HCT116 (cell line): ENCODE measurements at regions not wholly inside any gene's neighbourhood (a gene's known extent, or its start where the extent isn't known, plus 50 kb on each side); places are given as distances from the start of the nearest gene placed in this dataset.

Source experiments
- ATAC-seq: fragments of 200-7000 bp; cut with Tn5 transposase; 2 replicates; pipeline ENCODE4 v1.9.1; 2020; ENCODE audit warnings: mild to moderate bottlenecking, moderate library complexity
- BruUV-seq: library from RNA; stranded (reverse); fragments of 400-500 nt; replicated peaks from 2 replicates; lab custom pipeline; 2021; lab: Mats Ljungman, UMichigan
- CTCF ChIA-PET: fragments of 300-600 bp; sonication (Branson Sonifier 250); formaldehyde crosslinking; loops from one replicate; lab custom pipeline; 2021; ENCODE audit warnings: antibody characterized with exemption; lab: Charles Lee
- POLR2A ChIA-PET: fragments of 300-600, 350-600 bp; sonication (Branson Sonifier 250); formaldehyde crosslinking; loops from one replicate; lab custom pipeline; 2021; ENCODE audit warnings: antibody characterized with exemption; lab: Charles Lee
- RAD21 ChIA-PET, 2 experiments: fragments of 300-600 bp; sonication (Branson Sonifier 250); formaldehyde crosslinking; loops; one replicate each; lab custom pipeline; 2023; ENCODE audit warnings: low total read pairs in 2 of 2; ENCODE audit not compliant: uncharacterized antibody in 2 of 2, unreplicated experiment in 2 of 2, low non-redundant PET in 1 of 2; lab: Charles Lee
- DNase-seq: peaks from one replicate; pipeline ENCODE4 v3.0.0-alpha.2; 2010; ENCODE audit warnings: low read depth, low spot score
- H2AFZ ChIP-seq: fragments of 200-600 bp; shearing (Covaris generic), sonication (generic); 2 replicates; pipeline ENCODE4 v1.6.1; 2017; ENCODE audit warnings: low read depth, mixed run types, mixed read lengths, antibody characterized with exemption, low read length; ENCODE audit not compliant: poor library complexity, severe bottlenecking
- H3K27ac ChIP-seq: 2 replicates; pipeline ENCODE4 v1.5.1; 2012; ENCODE audit warnings: low read depth, low read length
- H3K27me3 ChIP-seq: fragments of 200-600 bp; sonication (generic); 2 replicates; pipeline ENCODE4 v1.6.1; 2016; ENCODE audit warnings: mixed run types, low read length, mixed read lengths; ENCODE audit not compliant: insufficient read depth
- H3K36me3 ChIP-seq, 2 experiments: fragments of 200-500 bp in 1 of 2; fragments of 200-600 bp in 1 of 2; sonication (Bioruptor generic) in 1 of 2; sonication (generic) in 1 of 2; 2 replicates each; pipeline versions ENCODE4 v1.5.1 to v1.6.1; 2014 to 2016; ENCODE audit warnings: low read length in 2 of 2, inconsistent platforms in 1 of 2, mixed read lengths in 1 of 2, mixed run types in 1 of 2; ENCODE audit not compliant: insufficient read depth in 2 of 2, control insufficient read depth in 1 of 2
- H3K4me1 ChIP-seq, 2 experiments: fragments of 200-600 bp in 1 of 2; sonication (generic) in 1 of 2; 2 replicates each; pipeline versions ENCODE4 v1.5.1 to v1.6.1; 2012 to 2017; ENCODE audit warnings: low read length in 2 of 2, inconsistent platforms in 1 of 2, mild to moderate bottlenecking in 1 of 2, mixed read lengths in 1 of 2, mixed run types in 1 of 2, moderate library complexity in 1 of 2; ENCODE audit not compliant: insufficient read depth in 2 of 2, control insufficient read depth in 1 of 2
- H3K4me2 ChIP-seq: fragments of 200-600 bp; sonication (generic); 2 replicates; pipeline ENCODE4 v1.6.1; 2017; ENCODE audit warnings: mixed run types, low read length, mixed read lengths
- H3K4me3 ChIP-seq, 2 experiments: fragments of 200-600 bp in 1 of 2; sonication (generic) in 1 of 2; replicated peaks in 1 of 2; 2 replicates each; pipeline ENCODE4 v1.5.1; 2011 to 2016; ENCODE audit warnings: low read length in 2 of 2, control low read depth in 1 of 2, low read depth in 1 of 2, mild to moderate bottlenecking in 1 of 2, mixed read lengths in 1 of 2, mixed run types in 1 of 2
- H3K79me2 ChIP-seq: fragments of 200-600 bp; sonication (generic); 2 replicates; pipeline ENCODE4 v1.6.1; 2017; ENCODE audit warnings: mild to moderate bottlenecking, mixed run types, low read length, moderate library complexity, mixed read lengths; ENCODE audit not compliant: insufficient read depth
- H3K9ac ChIP-seq: fragments of 200-600 bp; sonication (generic); 2 replicates; pipeline ENCODE4 v1.6.1; 2016; ENCODE audit warnings: low read length, mixed read lengths
- H3K9me2 ChIP-seq: fragments of 200-600 bp; sonication (generic), shearing (Covaris generic); 2 replicates; pipeline ENCODE4 v1.6.1; 2017; ENCODE audit warnings: mixed run types, mild to moderate bottlenecking, moderate library complexity; ENCODE audit not compliant: insufficient read depth
- H3K9me3 ChIP-seq, 2 experiments: fragments of 200-500 bp in 1 of 2; fragments of 200-600 bp in 1 of 2; sonication (Bioruptor generic) in 1 of 2; sonication (generic) in 1 of 2; 2 replicates each; pipeline ENCODE4 v1.6.1; 2014 to 2017; ENCODE audit warnings: low read length in 2 of 2, mixed read lengths in 2 of 2, inconsistent platforms in 1 of 2, low read depth in 1 of 2, mild to moderate bottlenecking in 1 of 2, mixed run types in 1 of 2, moderate library complexity in 1 of 2; ENCODE audit not compliant: control insufficient read depth in 1 of 2, insufficient read depth in 1 of 2
- H4K20me1 ChIP-seq: fragments of 200-600 bp; sonication (generic), shearing (Covaris generic); 2 replicates; pipeline ENCODE4 v1.6.1; 2017; ENCODE audit warnings: mixed run types, mild to moderate bottlenecking, moderate library complexity; ENCODE audit not compliant: insufficient read depth
- ATF3 ChIP-seq: IDR thresholded peaks from 2 replicates; pipeline ENCODE4 v1.6.1; 2012
- CEBPB ChIP-seq: IDR thresholded peaks from 2 replicates; pipeline ENCODE4 v1.6.1; 2012; ENCODE audit warnings: low read depth
- EZH2 ChIP-seq: fragments of 200-600 bp; sonication (generic); IDR thresholded peaks from 2 replicates; pipeline ENCODE4 v1.6.1; 2017; ENCODE audit warnings: antibody characterized with exemption, mixed run types
- EZH2phosphoT487 ChIP-seq: fragments of 200-600 bp; IDR thresholded peaks from 2 replicates; pipeline ENCODE4 v1.6.1; 2018; ENCODE audit warnings: antibody characterized with exemption, borderline replicate concordance
- POLR2A ChIP-seq: IDR thresholded peaks from 2 replicates; pipeline ENCODE4 v1.7.0; 2011; ENCODE audit warnings: borderline replicate concordance; ENCODE audit not compliant: insufficient read depth, insufficient read length; ENCODE audit errors: extremely low read depth
- POLR2AphosphoS5 ChIP-seq: IDR thresholded peaks from 2 replicates; pipeline ENCODE4 v1.6.1; 2011; ENCODE audit warnings: mild to moderate bottlenecking, low read depth, low read length, moderate library complexity
- RAD21 ChIP-seq: IDR thresholded peaks from 2 replicates; pipeline ENCODE4 v1.6.1; 2012; ENCODE audit warnings: low read depth, mild to moderate bottlenecking
- SIN3A ChIP-seq: IDR thresholded peaks from 2 replicates; pipeline ENCODE4 v1.6.1; 2012; ENCODE audit warnings: low read depth
- TCF7L2 ChIP-seq: IDR thresholded peaks from 2 replicates; pipeline ENCODE4 v1.7.0; 2011; ENCODE audit warnings: borderline replicate concordance, inconsistent platforms; ENCODE audit not compliant: insufficient read depth, insufficient read length; ENCODE audit errors: extremely low read depth
- ZBTB33 ChIP-seq: IDR thresholded peaks from 2 replicates; pipeline ENCODE4 v1.6.1; 2011; ENCODE audit warnings: mild to moderate bottlenecking, low read length, moderate library complexity; ENCODE audit not compliant: insufficient replicate concordance; ENCODE audit errors: extremely low read depth
- intact Hi-C: fragments of 100-400 bp; cut with micrococcal nuclease; formaldehyde crosslinking; loops from 2 replicates; pipeline ENCODE4 v1.10.0; 2022

DNA sequence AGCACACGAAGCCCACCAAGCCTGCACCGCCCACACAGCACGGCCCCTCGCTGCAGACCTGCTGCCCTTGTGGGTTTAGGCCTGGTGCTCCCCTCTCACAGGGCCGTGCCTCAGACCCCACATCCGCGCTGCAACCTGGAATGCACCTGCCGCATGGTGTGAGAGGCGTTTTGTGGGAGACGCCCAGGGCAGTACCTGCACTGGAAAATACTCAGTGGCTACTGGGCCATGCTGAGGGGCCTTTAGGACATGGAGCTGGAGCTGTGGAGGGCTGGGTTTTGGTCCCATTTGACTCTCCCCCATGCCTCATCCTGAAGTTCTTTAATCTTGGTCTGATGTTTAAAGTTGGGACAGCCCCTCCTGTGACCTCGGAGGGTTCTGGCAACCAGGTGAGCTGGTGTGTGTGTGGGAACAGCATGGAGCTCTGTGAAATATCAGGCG is 116.3 kb downstream of the ERMARD start:
- no peak for DNase-seq
- no TSS peak for BruUV-seq
- ChIA-PET RAD21 (no interaction called here), POLR2A (no interaction called here), CTCF (no interaction called here)
- intact Hi-C loops = no loop called here
- H3K27ac ChIP-seq = no peak overlapping the region
- no peaks in the 10 kb centered on the region; the same call in 1 of the 2 replicates for H3K27me3 ChIP-seq
- H3K4me3 ChIP-seq = no peak overlapping the region
- H3K4me1 ChIP-seq = no peaks in the 10 kb centered on the region
- no peak for ATAC-seq
- no peaks in the 10 kb centered on the region for H3K9me3 ChIP-seq
- no peak overlapping the region for H3K9ac ChIP-seq
- no peaks in the 10 kb centered on the region for H3K9me2 ChIP-seq
- H3K79me2 ChIP-seq = no peaks in the 10 kb centered on the region
- H3K36me3 ChIP-seq = no peaks in the 10 kb centered on the region
- TF ChIP-seq TCF7L2 (no peak), EZH2phosphoT487 (no peak), CEBPB (no peak), RAD21 (no peak), POLR2A (no peak), ZBTB33 (no peak), EZH2 (no peak), SIN3A (no peak), POLR2AphosphoS5 (no peak), ATF3 (no peak)
- no peak overlapping the region for H3K4me2 ChIP-seq
- no peak overlapping the region for H2AFZ ChIP-seq
- H4K20me1 ChIP-seq = no peaks in the 10 kb centered on the region
